GM12878 (cell line): ENCODE measurements at regions not wholly inside any gene's neighbourhood (a gene's known extent, or its start where the extent isn't known, plus 50 kb on each side); places are given as distances from the start of the nearest gene placed in this dataset.

ENCODE experiments used
- EGR1 ChIP-seq, 2 experiments: IDR thresholded peaks; 1 replicate in 1 of 2; 2 replicates in 1 of 2; pipeline ENCODE4 v1.6.1; 2011 to 2012; ENCODE audit warnings: low read depth in 2 of 2, low read length in 2 of 2, borderline replicate concordance in 1 of 2, mild to moderate bottlenecking in 1 of 2, moderate library complexity in 1 of 2
- JUND ChIP-seq: IDR thresholded peaks from 2 replicates; pipeline ENCODE4 v1.6.1; 2012; ENCODE audit warnings: low read depth, mild to moderate bottlenecking, low read length, improper control_type of control experiment, moderate library complexity
- NBN ChIP-seq: fragments of 450-650 bp; IDR thresholded peaks from 2 replicates; pipeline ENCODE4 v1.6.1; 2016
- POLR2A ChIP-seq: IDR thresholded peaks from 2 replicates; pipeline ENCODE4 v1.6.1; 2011; ENCODE audit warnings: low read depth, mild to moderate bottlenecking, low read length
- RB1 ChIP-seq: fragments of 450-650 bp; formaldehyde crosslinking; IDR thresholded peaks from 2 replicates; pipeline ENCODE4 v1.6.1; 2017; ENCODE audit warnings: mild to moderate bottlenecking, borderline replicate concordance
- SIX5 ChIP-seq: IDR thresholded peaks from 2 replicates; pipeline ENCODE4 v1.6.1; 2011; ENCODE audit warnings: mild to moderate bottlenecking, low read depth, low read length, moderate library complexity; ENCODE audit not compliant: severe bottlenecking
- SUZ12 ChIP-seq: fragments of 200-600 bp; sonication (generic); IDR thresholded peaks from one replicate; pipeline ENCODE4 v1.6.1; 2018; ENCODE audit warnings: antibody characterized with exemption, mild to moderate bottlenecking; ENCODE audit not compliant: unreplicated experiment
- TARDBP ChIP-seq: IDR thresholded peaks from 2 replicates; pipeline ENCODE4 v1.6.1; 2016; ENCODE audit warnings: borderline replicate concordance
- TF ChIP-seq, protein P1 (sequence below): fragments of 450-650 bp; IDR thresholded peaks from 2 replicates; pipeline ENCODE4 v1.6.1; 2017; ENCODE audit warnings: mild to moderate bottlenecking, moderate library complexity
- TF ChIP-seq, protein P2 (sequence below): fragments of 450-650 bp; IDR thresholded peaks from 2 replicates; pipeline ENCODE4 v1.6.1; 2017; ENCODE audit warnings: mild to moderate bottlenecking, moderate library complexity
- TF ChIP-seq, protein P3 (sequence below): IDR thresholded peaks from 2 replicates; pipeline ENCODE4 v1.6.1; 2012; ENCODE audit warnings: low read depth, low read length, improper control_type of control experiment

DNA sequence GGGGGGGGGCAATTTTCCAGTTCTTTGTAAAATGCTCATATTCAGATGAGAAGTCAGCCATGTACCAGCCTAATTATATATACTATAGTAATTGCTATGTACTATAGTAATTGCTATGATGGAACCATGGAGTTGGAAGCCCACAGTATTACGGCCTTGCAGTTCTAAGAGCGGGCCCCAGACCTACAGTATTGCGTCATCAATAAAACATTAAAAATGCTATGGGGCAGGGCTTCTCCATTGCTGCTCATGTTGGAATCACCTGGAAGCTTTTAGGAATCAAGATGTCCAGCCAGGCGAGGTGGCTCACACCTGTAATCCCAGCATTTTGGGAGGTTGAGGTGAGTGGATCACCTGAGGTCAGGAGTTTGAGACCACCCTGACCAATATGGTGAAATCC lies 443.7 kb upstream of the GRM7 start (continued):
- TF ChIP-seq, protein P1, sequence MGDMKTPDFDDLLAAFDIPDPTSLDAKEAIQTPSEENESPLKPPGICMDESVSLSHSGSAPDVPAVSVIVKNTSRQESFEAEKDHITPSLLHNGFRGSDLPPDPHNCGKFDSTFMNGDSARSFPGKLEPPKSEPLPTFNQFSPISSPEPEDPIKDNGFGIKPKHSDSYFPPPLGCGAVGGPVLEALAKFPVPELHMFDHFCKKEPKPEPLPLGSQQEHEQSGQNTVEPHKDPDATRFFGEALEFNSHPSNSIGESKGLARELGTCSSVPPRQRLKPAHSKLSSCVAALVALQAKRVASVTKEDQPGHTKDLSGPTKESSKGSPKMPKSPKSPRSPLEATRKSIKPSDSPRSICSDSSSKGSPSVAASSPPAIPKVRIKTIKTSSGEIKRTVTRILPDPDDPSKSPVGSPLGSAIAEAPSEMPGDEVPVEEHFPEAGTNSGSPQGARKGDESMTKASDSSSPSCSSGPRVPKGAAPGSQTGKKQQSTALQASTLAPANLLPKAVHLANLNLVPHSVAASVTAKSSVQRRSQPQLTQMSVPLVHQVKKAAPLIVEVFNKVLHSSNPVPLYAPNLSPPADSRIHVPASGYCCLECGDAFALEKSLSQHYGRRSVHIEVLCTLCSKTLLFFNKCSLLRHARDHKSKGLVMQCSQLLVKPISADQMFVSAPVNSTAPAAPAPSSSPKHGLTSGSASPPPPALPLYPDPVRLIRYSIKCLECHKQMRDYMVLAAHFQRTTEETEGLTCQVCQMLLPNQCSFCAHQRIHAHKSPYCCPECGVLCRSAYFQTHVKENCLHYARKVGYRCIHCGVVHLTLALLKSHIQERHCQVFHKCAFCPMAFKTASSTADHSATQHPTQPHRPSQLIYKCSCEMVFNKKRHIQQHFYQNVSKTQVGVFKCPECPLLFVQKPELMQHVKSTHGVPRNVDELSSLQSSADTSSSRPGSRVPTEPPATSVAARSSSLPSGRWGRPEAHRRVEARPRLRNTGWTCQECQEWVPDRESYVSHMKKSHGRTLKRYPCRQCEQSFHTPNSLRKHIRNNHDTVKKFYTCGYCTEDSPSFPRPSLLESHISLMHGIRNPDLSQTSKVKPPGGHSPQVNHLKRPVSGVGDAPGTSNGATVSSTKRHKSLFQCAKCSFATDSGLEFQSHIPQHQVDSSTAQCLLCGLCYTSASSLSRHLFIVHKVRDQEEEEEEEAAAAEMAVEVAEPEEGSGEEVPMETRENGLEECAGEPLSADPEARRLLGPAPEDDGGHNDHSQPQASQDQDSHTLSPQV, result no peak
- no peak for TF ChIP-seq RB1
- TF ChIP-seq, protein P2, sequence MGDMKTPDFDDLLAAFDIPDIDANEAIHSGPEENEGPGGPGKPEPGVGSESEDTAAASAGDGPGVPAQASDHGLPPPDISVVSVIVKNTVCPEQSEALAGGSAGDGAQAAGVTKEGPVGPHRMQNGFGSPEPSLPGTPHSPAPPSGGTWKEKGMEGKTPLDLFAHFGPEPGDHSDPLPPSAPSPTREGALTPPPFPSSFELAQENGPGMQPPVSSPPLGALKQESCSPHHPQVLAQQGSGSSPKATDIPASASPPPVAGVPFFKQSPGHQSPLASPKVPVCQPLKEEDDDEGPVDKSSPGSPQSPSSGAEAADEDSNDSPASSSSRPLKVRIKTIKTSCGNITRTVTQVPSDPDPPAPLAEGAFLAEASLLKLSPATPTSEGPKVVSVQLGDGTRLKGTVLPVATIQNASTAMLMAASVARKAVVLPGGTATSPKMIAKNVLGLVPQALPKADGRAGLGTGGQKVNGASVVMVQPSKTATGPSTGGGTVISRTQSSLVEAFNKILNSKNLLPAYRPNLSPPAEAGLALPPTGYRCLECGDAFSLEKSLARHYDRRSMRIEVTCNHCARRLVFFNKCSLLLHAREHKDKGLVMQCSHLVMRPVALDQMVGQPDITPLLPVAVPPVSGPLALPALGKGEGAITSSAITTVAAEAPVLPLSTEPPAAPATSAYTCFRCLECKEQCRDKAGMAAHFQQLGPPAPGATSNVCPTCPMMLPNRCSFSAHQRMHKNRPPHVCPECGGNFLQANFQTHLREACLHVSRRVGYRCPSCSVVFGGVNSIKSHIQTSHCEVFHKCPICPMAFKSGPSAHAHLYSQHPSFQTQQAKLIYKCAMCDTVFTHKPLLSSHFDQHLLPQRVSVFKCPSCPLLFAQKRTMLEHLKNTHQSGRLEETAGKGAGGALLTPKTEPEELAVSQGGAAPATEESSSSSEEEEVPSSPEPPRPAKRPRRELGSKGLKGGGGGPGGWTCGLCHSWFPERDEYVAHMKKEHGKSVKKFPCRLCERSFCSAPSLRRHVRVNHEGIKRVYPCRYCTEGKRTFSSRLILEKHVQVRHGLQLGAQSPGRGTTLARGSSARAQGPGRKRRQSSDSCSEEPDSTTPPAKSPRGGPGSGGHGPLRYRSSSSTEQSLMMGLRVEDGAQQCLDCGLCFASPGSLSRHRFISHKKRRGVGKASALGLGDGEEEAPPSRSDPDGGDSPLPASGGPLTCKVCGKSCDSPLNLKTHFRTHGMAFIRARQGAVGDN, result no peak
- no peak for TF ChIP-seq SUZ12
- TF ChIP-seq POLR2A, result no peak
- TF ChIP-seq SIX5, result no peak
- no peak for TF ChIP-seq JUND
- TF ChIP-seq, protein P3, sequence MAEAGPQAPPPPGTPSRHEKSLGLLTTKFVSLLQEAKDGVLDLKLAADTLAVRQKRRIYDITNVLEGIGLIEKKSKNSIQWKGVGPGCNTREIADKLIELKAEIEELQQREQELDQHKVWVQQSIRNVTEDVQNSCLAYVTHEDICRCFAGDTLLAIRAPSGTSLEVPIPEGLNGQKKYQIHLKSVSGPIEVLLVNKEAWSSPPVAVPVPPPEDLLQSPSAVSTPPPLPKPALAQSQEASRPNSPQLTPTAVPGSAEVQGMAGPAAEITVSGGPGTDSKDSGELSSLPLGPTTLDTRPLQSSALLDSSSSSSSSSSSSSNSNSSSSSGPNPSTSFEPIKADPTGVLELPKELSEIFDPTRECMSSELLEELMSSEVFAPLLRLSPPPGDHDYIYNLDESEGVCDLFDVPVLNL, result no peak
- TF ChIP-seq NBN, result no peak
- no peak for TF ChIP-seq TARDBP
- TF ChIP-seq EGR1 (IDR thresholded peaks at IDR 0.05; ENCODE audit: borderline replicate concordance in 1 of 2, low read depth in 2 of 2, low read length in 2 of 2), result no peak
- TF ChIP-seq, all 136 proteins: peak for 0
